Endothelial cell of umbilical vein (primary cell): ENCODE measurements at regions not wholly inside any gene's neighbourhood (a gene's known extent, or its start where the extent isn't known, plus 50 kb on each side); places are given as distances from the start of the nearest gene placed in this dataset.

Experiments
- FOS ChIP-seq: IDR thresholded peaks from 2 replicates; pipeline ENCODE4 v1.6.1; 2011; ENCODE audit warnings: mild to moderate bottlenecking, low read length, moderate library complexity, borderline replicate concordance; ENCODE audit not compliant: insufficient read depth
- POLR2AphosphoS5 ChIP-seq: IDR thresholded peaks from 2 replicates; pipeline ENCODE4 v1.6.1; 2012; ENCODE audit warnings: low read depth, mild to moderate bottlenecking, control low read depth, low read length, moderate library complexity; ENCODE audit not compliant: insufficient read depth
- TF ChIP-seq, protein P1 (sequence below), 2 donors: IDR thresholded peaks; 1 replicate in 1 of 2; 2 replicates in 1 of 2; pipeline ENCODE4 v1.5.1; 2011; ENCODE audit warnings: low read length in 2 of 2, mild to moderate bottlenecking in 2 of 2, moderate library complexity in 2 of 2, control low read depth in 1 of 2, inconsistent platforms in 1 of 2, low read depth in 1 of 2; ENCODE audit not compliant: insufficient read depth in 1 of 2; ENCODE audit errors: extremely low read depth in 1 of 2

DNA sequence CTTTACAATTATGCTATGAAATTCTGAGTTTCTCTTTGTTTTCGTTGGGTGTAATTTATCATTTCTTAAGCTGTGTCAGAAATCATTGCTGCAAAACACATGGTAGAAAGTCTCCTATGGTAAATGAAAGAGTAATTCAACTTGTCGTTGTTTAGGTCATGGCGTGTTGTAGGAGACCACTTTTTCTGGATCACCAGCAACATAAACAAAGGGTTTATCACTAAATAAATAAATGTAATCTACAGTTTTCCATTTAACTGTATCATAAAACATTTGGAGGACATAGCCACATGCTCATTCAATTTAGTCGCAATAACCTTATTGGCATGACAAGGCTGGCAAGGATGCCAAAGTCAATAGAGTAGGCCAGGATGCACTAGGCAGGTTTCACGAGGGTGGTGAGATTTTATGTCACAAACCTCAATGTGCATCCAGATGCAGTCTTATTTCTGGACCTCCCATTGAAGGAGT, 154.4 kb upstream of the ERCC6L2 start:
- TF ChIP-seq, protein P1, sequence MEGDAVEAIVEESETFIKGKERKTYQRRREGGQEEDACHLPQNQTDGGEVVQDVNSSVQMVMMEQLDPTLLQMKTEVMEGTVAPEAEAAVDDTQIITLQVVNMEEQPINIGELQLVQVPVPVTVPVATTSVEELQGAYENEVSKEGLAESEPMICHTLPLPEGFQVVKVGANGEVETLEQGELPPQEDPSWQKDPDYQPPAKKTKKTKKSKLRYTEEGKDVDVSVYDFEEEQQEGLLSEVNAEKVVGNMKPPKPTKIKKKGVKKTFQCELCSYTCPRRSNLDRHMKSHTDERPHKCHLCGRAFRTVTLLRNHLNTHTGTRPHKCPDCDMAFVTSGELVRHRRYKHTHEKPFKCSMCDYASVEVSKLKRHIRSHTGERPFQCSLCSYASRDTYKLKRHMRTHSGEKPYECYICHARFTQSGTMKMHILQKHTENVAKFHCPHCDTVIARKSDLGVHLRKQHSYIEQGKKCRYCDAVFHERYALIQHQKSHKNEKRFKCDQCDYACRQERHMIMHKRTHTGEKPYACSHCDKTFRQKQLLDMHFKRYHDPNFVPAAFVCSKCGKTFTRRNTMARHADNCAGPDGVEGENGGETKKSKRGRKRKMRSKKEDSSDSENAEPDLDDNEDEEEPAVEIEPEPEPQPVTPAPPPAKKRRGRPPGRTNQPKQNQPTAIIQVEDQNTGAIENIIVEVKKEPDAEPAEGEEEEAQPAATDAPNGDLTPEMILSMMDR (IDR thresholded peaks at IDR 0.05; ENCODE audit: extremely low read depth in 1 of 2, insufficient read depth in 1 of 2, low read depth in 1 of 2, low read length in 2 of 2) = no peak
- TF ChIP-seq POLR2AphosphoS5 = no peak
- TF ChIP-seq FOS = no peak
